ENCODE measurements at regions not wholly inside any gene's neighbourhood (a gene's known extent, or its start where the extent isn't known, plus 50 kb on each side); places are given as distances from the start of the nearest gene placed in this dataset.

DNA sequence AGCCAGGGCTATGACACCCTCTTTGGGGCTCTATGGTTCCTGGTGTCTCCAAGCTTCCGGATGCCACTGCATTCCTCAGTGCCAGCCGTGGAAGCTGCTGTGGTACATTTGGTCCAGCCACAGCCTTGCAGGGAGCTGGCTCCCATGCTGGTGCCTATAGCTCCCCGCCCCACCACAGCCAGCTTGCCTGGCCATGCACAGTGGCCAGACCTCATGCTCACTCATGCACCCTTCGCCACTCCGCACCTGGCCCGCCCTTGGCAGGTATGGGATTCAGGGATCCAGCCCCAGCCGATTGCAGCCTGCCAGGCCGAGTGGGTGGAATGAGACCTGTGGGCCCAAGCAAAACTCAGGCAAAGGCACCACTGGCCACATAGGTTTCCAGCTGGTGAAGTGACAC lies 354.8 kb downstream of the GRIA2 start:
- TF ChIP-seq GATA1 (IDR thresholded peaks at IDR 0.05; ENCODE audit: low read depth, low read length) (no peak), POLR2A (IDR thresholded peaks at IDR 0.05; ENCODE audit: low read length) (no peak)
- no peak for DNase-seq

DNA sequence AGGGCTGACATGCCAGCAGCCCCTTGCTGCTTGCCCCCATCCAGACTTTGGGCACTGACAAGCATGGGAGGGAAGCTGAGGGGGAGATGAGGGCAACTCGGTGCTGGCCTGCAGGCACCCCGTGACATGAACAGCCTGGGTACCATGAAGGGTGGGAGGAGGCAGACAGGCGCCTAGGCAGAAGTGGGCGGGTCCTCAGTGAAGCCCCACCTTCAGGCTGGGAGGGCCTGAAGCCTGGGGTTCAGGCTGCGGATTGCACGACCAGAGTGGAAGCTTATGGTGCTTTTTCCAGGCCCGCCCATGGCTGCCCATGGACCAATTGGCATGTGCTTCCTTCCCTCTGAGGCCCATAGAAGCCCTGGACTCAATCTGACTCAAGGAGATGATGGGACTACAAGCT lies 354.1 kb downstream of the GRIA2 start:
- no peak for DNase-seq
- TF ChIP-seq POLR2A (IDR thresholded peaks at IDR 0.05; ENCODE audit: low read length) (no peak), GATA1 (IDR thresholded peaks at IDR 0.05; ENCODE audit: low read depth, low read length) (no peak)

DNA sequence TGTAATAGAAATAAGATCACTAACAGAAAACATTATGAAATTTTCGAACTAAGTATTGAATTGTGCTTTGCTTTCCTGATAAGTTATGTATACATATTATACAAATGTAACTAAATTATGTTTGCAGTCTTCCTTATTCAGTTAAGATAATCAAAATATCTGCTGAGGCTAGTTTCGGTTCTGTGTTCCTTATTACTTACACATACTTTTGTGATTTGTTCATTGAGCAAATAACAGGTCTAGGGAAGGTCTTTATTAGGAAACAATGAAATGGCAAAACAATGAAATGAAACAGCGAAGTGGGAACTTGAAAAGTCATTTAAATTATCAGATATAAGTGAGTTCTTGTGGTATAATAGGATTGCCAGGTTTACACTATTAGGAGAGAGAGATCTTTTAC lies 352.4 kb downstream of the GRIA2 start:
- TF ChIP-seq GATA1 (IDR thresholded peaks at IDR 0.05; ENCODE audit: low read depth, low read length) (no peak), POLR2A (IDR thresholded peaks at IDR 0.05; ENCODE audit: low read length) (no peak)
- no peak for DNase-seq

DNA sequence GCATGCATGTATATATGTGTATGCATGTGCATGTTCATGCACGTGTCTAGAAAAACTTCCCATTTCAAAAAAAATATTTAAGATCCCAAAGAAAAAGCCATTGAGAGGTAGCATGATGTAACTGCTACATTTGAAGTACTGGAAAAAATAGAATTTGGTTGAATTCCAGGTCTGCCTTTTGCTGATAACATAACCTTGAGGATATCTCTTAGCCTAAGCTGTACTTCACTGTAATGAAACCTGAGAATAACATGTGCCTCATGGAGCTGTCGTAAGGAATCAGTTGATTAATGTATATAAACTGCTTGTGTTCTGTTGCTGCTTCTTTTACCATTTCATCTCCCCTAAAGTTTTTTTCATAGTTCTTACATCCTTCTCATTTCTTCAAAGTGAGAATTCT lies 351.8 kb downstream of the GRIA2 start:
- DNase-seq = no peak

DNA sequence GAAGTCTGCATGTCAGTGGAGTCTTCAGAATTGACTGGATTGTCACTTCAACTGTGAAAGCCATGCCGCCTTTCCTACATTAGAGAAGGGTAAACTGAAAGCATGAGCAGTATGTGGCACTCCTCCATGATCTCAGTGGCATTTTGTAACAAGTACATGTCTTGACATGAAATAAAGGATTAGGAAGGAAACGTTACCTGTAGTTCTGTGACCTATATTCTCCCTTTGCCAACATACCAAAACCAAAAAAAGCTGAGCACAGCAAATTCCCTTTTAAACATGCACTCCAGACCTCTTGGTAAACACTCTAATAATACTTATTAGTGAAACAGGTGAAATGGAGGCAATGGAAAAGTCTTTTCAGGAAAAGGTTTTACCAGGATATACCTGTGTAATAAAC lies 344.2 kb downstream of the GRIA2 start:
- no peak for TF ChIP-seq POLR2A (IDR thresholded peaks at IDR 0.05; ENCODE audit: low read length)
- no peak for TF ChIP-seq GATA1 (IDR thresholded peaks at IDR 0.05; ENCODE audit: low read depth, low read length)
- no peak for DNase-seq

More for the DNA sequence above, 351.8 kb downstream of the GRIA2 start:
- TF ChIP-seq GATA1 (IDR thresholded peaks at IDR 0.05; ENCODE audit: low read depth, low read length) = no peak

DNA sequence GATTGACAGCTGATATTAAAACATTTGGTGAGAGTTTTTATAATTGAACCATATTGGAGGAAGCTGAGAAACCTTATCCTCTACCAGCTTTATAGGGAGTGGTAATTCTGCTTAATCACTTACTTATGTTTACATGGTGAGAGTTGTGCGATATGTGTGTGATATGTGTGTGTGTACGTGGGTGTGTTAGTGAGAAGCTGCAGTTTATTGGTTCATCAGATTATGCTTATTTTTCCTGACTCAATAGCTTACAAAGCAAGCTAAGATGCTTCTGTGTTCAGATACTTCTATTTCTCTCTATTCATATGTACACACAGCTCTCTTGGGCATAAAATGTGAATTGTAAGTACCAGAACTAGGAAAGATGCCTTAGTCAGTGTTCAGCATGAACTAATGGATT lies 343.7 kb downstream of the GRIA2 start:
- no peak for DNase-seq

DNA sequence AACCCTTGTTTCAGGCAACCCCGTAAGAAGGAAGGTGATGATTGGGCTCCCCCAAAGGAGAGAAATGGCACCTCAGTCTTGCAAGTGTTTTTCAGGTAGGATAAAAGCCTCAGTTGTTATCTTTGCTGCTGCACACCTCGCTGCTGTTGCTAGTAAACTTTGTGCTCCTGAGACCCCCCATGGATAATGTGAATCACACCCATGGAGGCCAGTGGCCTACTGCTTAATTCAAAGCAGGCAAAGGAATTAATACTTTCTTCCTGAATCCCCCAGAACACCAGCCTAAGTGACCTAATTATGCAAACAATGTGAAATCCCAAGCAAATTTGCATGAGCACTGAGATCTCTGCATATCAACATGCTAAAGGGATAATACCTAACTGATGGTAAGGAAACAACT lies 337.5 kb downstream of the GRIA2 start:
- no peak for DNase-seq
- TF ChIP-seq GATA1 (IDR thresholded peaks at IDR 0.05; ENCODE audit: low read depth, low read length) (no peak), POLR2A (IDR thresholded peaks at IDR 0.05; ENCODE audit: low read length) (no peak)

More for the DNA sequence above, 343.7 kb downstream of the GRIA2 start:
- TF ChIP-seq GATA1 (IDR thresholded peaks at IDR 0.05; ENCODE audit: low read depth, low read length) (no peak), POLR2A (IDR thresholded peaks at IDR 0.05; ENCODE audit: low read length) (no peak)

DNA sequence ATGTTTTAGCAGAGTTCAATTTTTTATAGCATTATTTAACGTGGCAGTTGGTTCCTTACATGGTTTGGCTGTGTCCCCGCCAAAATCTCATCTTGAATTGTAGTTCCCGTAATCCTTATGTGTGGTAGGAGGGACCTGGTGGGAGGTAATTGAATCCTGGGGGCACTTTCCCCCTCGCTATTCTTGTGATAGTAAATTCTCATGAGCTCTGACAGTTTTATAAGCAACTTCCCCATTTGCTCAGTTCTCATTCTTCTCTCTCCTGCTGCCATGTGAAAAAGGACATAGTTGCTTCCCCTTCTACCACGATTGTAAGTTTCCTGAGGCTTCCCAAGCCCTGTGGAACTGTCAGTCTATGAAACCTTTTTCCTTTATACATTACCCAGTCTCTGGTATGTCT lies 329.5 kb downstream of the GRIA2 start:
- TF ChIP-seq GATA1 (IDR thresholded peaks at IDR 0.05; ENCODE audit: low read depth, low read length) = no peak
- TF ChIP-seq POLR2A (IDR thresholded peaks at IDR 0.05; ENCODE audit: low read length) = no peak
- no peak for DNase-seq

DNA sequence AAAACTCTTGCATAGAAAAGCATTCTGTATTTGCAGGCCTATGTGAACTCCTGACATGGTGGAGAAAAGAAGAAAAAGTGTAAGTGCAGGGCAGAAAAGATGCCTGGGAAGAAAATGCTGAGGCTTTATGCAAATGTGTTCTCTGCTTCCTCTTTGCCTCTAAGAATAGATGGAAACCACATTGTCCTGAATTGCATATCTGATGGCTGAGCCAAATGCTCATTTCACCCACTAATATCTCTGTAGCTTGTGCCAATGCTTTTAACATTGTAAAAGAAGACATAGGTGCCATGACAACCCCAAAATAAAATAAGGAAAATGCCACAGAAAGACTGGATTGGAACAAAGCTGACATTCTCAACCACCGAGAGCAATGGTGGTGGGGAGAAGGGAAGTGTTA lies 307.4 kb downstream of the GRIA2 start:
- TF ChIP-seq POLR2A (IDR thresholded peaks at IDR 0.05; ENCODE audit: low read length) = no peak
- no peak for TF ChIP-seq GATA1 (IDR thresholded peaks at IDR 0.05; ENCODE audit: low read depth, low read length)
- DNase-seq = no peak

DNA sequence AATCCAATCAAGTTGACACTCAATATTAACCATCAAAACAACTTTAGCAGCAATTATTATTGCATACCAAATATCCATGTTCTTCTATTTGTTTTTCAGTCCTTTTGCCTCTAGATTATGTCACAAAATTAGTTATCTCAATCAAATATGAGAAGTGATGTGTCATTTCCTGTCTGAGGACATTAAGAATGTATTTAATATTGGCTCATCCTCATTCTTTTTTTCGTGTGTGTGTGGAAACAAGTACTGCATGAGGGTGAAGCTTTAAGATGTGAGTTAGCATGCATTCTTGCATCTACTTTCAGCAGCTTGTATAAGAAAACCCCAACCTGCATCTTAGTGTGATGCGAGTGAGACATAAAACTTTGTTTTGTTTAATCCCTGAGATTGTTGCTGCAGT lies 301.4 kb downstream of the GRIA2 start:
- no peak for DNase-seq
- no peak for TF ChIP-seq GATA1 (IDR thresholded peaks at IDR 0.05; ENCODE audit: low read depth, low read length)
- TF ChIP-seq POLR2A (IDR thresholded peaks at IDR 0.05; ENCODE audit: low read length) = no peak

DNA sequence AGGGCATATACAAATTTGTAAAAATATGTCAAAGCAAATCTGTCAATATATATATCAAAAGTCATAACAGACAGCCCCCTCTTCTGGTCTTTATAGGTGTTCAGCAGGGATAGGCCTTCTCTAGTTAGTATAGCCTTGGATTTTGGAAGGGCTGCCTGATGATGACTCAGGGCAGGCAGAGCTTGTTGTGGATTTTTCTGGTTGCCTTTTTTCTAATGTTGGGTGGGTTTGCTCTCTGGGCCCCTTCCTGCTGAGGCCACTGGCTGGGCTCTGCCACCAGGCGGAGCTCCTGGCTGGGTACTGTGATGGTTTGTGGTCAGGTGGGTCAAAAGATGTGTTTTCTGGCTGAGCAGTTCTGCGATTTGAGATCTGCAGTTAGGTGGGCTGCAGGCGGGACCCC lies 294.2 kb downstream of the GRIA2 start:
- TF ChIP-seq GATA1 (IDR thresholded peaks at IDR 0.05; ENCODE audit: low read depth, low read length) (no peak), POLR2A (IDR thresholded peaks at IDR 0.05; ENCODE audit: low read length) (no peak)

DNA sequence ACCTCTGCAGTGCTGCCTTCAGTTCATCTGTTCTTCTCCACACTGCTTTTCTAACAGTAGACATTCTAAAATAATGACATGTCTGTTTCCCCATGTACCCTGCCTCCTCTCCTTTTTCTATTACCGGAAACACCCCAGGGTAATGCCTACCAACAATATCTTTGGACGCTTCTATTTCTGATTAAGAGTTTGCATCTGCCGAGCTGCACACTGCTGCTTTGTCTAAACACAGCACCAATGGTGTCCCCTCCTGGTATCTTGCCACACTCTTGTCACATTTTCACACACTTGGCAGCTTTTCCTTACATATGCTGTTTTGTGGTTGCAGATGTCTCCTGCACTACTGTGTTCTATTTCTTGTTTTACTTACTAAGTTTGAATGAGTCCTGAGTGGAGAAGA lies 288.8 kb downstream of the GRIA2 start:
- no peak for TF ChIP-seq POLR2A (IDR thresholded peaks at IDR 0.05; ENCODE audit: low read length)
- no peak for TF ChIP-seq GATA1 (IDR thresholded peaks at IDR 0.05; ENCODE audit: low read depth, low read length)
- DNase-seq = no peak

More for the DNA sequence above, 294.2 kb downstream of the GRIA2 start:
- peak; percentile 4 to 8 for DNase-seq

DNA sequence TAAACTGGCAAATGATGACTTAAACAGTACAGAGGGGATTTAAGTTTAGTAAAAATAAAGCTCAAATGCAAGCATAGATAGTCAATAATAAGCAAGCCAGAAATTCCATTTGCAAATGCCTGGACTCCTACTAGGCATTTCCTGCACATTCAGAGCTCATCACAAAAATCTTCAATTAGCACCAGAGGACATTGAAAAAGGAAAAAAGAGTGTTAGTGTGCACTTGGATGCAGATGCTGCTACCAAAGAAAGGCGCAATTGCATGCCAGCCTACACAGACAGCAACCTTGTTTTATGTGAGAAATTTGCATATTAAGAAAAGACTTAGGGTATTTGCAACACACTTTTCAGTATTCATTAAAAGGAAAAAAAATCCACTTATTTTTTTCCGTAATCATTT lies 282.1 kb downstream of the GRIA2 start:
- no peak for TF ChIP-seq GATA1 (IDR thresholded peaks at IDR 0.05; ENCODE audit: low read depth, low read length)
- TF ChIP-seq POLR2A (IDR thresholded peaks at IDR 0.05; ENCODE audit: low read length) = no peak
- DNase-seq = no peak

DNA sequence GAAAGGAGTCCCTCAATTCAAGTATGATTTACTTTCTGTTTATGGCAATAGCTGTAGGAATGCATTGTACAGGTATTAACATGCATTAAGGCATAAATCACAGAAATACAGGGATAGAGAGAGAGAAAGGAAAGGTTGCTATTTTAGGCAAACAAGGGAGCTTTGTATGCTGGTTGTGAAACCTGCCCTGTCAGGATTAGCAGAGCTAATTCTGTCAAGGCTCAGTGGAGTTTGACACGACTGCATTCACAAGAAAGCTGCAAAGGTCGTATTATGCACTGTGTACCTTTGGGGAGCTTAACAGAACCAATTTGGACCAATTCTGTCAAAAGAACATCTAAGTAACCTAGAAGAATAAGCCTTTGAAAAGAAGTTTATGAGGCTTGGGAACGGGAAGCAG lies 239.3 kb downstream of the GRIA2 start:
- no peak for DNase-seq
- TF ChIP-seq GATA1 (IDR thresholded peaks at IDR 0.05; ENCODE audit: low read depth, low read length) (no peak), POLR2A (IDR thresholded peaks at IDR 0.05; ENCODE audit: low read length) (no peak)

DNA sequence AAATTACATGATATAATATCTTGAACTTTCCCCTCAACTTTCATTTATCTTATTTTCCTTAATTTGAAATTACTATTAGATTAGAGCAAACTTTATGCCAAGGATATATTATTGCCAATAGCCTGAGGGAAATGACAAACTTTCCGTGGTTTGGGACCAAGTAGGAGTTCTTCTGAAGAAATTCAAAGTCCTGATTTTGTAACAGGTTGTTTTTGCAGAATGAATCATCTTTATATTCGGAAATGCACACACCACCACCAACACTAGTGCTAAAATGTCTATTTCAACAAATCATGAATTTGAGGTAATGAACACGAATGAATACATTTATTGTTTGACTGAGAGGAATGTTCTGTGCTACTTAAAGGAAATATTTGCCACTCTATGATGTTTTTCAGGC lies 226.7 kb downstream of the GRIA2 start:
- TF ChIP-seq GATA1 (IDR thresholded peaks at IDR 0.05; ENCODE audit: low read depth, low read length) (no peak), POLR2A (IDR thresholded peaks at IDR 0.05; ENCODE audit: low read length) (no peak)
- DNase-seq = no peak

DNA sequence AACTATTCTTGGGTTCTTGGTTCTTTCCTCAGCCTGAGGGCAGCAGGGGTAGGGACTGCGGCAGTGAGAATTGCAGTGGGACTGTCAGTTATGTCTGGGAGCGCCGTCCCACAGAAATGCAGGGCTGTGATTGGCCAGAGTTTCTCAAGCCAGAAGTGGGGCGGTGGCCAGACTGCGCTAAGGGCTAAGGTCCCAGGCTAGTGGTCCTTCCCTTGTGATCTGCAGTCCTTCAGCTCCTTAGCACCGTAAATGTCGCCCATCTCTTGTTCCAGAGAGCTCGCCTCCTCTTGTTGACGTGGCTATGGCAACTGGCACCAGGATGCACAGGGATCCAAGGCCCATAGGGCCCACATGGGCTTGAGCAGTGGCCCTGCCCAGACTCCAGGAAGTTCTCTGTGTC lies 223.5 kb downstream of the GRIA2 start:
- no peak for DNase-seq
- no peak for TF ChIP-seq POLR2A (IDR thresholded peaks at IDR 0.05; ENCODE audit: low read length)
- TF ChIP-seq GATA1 (IDR thresholded peaks at IDR 0.05; ENCODE audit: low read depth, low read length) = no peak

Data from erythroblast (primary cell).